ENCODE measurements at regions not wholly inside any gene's neighbourhood (a gene's known extent, or its start where the extent isn't known, plus 50 kb on each side); places are given as distances from the start of the nearest gene placed in this dataset.
"Not testable (repeated sequence)": the region's sequence is repeated elsewhere in the genome, so short reads cannot be mapped to it uniquely, and the experiment has no call there.

GRCh38 chr6:81366972-81367371 lies 385.5 kb downstream of the TENT5A start:
- ChIA-PET POLR2A (no interaction called here), CTCF (interaction anchor here (1.8 kb wide), 1 partner anchor 187 kb away, joined by 3 read pairs; no protein-coding TSS in a partner anchor)
- DNase-seq (ENCODE audit: extremely low spot score): no peak
- TF ChIP-seq, protein P1, sequence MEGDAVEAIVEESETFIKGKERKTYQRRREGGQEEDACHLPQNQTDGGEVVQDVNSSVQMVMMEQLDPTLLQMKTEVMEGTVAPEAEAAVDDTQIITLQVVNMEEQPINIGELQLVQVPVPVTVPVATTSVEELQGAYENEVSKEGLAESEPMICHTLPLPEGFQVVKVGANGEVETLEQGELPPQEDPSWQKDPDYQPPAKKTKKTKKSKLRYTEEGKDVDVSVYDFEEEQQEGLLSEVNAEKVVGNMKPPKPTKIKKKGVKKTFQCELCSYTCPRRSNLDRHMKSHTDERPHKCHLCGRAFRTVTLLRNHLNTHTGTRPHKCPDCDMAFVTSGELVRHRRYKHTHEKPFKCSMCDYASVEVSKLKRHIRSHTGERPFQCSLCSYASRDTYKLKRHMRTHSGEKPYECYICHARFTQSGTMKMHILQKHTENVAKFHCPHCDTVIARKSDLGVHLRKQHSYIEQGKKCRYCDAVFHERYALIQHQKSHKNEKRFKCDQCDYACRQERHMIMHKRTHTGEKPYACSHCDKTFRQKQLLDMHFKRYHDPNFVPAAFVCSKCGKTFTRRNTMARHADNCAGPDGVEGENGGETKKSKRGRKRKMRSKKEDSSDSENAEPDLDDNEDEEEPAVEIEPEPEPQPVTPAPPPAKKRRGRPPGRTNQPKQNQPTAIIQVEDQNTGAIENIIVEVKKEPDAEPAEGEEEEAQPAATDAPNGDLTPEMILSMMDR (IDR thresholded peaks at IDR 0.05; ENCODE audit: control extremely low read depth, extremely low read depth, low read depth, missing control alignments): no peak

DNA sequence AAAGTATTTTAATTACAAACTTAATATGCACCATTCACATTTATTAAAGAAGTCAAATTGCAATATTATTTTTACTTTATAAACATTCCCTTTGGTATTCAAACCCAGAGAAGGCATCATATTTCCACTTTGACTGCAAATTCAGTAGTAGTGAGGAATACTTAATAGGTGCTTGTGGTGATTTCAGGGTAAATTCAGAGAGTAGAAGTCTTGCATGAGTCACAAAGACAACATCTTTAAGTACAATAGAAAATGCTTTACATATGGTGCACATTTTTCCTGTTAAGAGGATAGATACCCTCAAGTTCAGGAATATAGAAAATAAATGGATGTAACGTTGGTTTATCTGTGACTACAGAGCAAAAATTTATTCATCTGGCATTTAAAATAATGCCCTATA lies 390.2 kb downstream of the TENT5A start:
- CTCF ChIA-PET: no interaction called here
- TF ChIP-seq, protein P1 (IDR thresholded peaks at IDR 0.05; ENCODE audit: control extremely low read depth, extremely low read depth, low read depth, missing control alignments): no peak
- POLR2A ChIA-PET: no interaction called here
- DNase-seq (ENCODE audit: extremely low spot score): no peak

DNA sequence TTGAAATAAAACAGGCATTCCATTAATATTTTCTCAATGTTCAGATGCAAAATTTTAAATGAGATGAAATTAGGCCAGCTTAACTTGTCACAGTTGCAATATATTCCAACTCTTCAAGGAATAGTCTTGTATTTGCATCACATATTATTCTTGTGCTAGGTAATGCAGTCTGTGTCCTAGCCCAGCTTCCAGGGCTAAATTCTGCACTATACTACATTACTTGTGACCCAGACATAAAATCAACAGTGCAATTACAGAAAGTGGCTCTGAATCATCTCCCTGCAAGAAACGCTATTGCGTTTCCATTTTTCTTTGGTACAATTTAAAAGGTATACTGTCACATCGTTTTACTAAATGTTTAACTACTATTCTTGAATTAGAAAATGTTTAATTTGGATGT lies 399.2 kb downstream of the TENT5A start:
- TF ChIP-seq, protein P1 (IDR thresholded peaks at IDR 0.05; ENCODE audit: control extremely low read depth, extremely low read depth, low read depth, missing control alignments): no peak
- ChIA-PET CTCF (no interaction called here), POLR2A (no interaction called here)
- no peak for DNase-seq (ENCODE audit: extremely low spot score)

GRCh38 chr6:81344026-81344425 lies 408.5 kb downstream of the TENT5A start:
- CTCF ChIA-PET; POLR2A ChIA-PET; DNase-seq (ENCODE audit: extremely low spot score): not testable (repeated sequence)

GRCh38 chr6:81340946-81341345 lies 411.5 kb downstream of the TENT5A start:
- TF ChIP-seq, protein P1 (IDR thresholded peaks at IDR 0.05; ENCODE audit: control extremely low read depth, extremely low read depth, low read depth, missing control alignments): no peak
- DNase-seq (ENCODE audit: extremely low spot score): no peak
- ChIA-PET CTCF (no interaction called here), POLR2A (no interaction called here)

DNA sequence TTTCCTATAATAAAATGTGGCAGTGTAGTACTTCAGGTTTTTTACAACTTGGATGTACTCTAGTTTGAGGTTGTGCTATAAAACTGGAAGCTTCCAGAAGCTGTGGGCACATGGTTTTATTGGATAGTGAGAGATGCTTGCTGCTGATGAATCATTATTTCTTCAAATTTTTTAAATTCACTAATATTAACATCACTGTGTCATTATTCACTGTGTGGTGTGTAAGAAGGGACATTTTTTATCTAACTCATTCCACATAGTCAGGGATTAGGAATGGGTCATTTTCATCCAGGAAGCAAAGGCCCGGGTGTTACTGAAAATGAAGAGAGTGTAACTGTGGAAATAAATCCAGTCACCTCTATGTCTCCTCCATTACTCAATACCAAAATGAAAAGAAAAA lies 421.0 kb downstream of the TENT5A start:
- POLR2A ChIA-PET: no interaction called here
- CTCF ChIA-PET: no interaction called here
- TF ChIP-seq, protein P1 (IDR thresholded peaks at IDR 0.05; ENCODE audit: control extremely low read depth, extremely low read depth, low read depth, missing control alignments): no peak
- DNase-seq (ENCODE audit: extremely low spot score): no peak

- ChIA-PET CTCF (no interaction called here), POLR2A (no interaction called here)
- DNase-seq (ENCODE audit: extremely low spot score): no peak
- TF ChIP-seq, protein P1 (IDR thresholded peaks at IDR 0.05; ENCODE audit: control extremely low read depth, extremely low read depth, low read depth, missing control alignments): no peak
Observed at GRCh38 chr6:81328700-81329099, 423.8 kb downstream of the TENT5A start.

Measured in GM10248 (cell line).